KMS-11 (cell line): ENCODE measurements at regions not wholly inside any gene's neighbourhood (a gene's known extent, or its start where the extent isn't known, plus 50 kb on each side); places are given as distances from the start of the nearest gene placed in this dataset.

ENCODE experiments used
- H2AFZ ChIP-seq: fragments of 200-600 bp; sonication (generic); 2 replicates; pipeline ENCODE4 v1.6.1; 2016; ENCODE audit warnings: antibody characterized with exemption, mixed run types, low read depth
- H3K27ac ChIP-seq: fragments of 200-600 bp; sonication (generic); 2 replicates; pipeline ENCODE4 v1.6.1; 2016; ENCODE audit warnings: mild to moderate bottlenecking, mixed run types
- H3K27me3 ChIP-seq: fragments of 200-600 bp; sonication (generic); 2 replicates; pipeline ENCODE4 v1.6.1; 2017; ENCODE audit warnings: mild to moderate bottlenecking, low read depth, mixed run types, moderate library complexity; ENCODE audit not compliant: insufficient read depth
- H3K36me3 ChIP-seq: fragments of 200-600 bp; sonication (generic); 2 replicates; pipeline ENCODE4 v1.6.1; 2017; ENCODE audit warnings: mild to moderate bottlenecking, mixed run types; ENCODE audit not compliant: insufficient read depth
- H3K4me1 ChIP-seq: fragments of 200-600 bp; sonication (generic); 2 replicates; pipeline ENCODE4 v1.6.1; 2016; ENCODE audit warnings: mild to moderate bottlenecking, low read depth, mixed run types; ENCODE audit not compliant: poor library complexity, severe bottlenecking
- H3K4me2 ChIP-seq: fragments of 200-600 bp; sonication (generic); 2 replicates; pipeline ENCODE4 v1.7.0; 2016; ENCODE audit warnings: mild to moderate bottlenecking, mixed run types
- H3K4me3 ChIP-seq: fragments of 200-600 bp; sonication (generic); IDR thresholded peaks from 2 replicates; pipeline ENCODE4 v1.6.1; 2017; ENCODE audit warnings: low read depth, low read length, mixed read lengths; ENCODE audit not compliant: insufficient read depth
- H3K79me2 ChIP-seq: fragments of 200-600 bp; sonication (generic); 2 replicates; pipeline ENCODE4 v1.6.1; 2016; ENCODE audit warnings: low read depth, mixed run types; ENCODE audit not compliant: insufficient read depth
- H3K9ac ChIP-seq: fragments of 200-600 bp; sonication (generic); 2 replicates; pipeline ENCODE4 v1.6.1; 2016; ENCODE audit warnings: mild to moderate bottlenecking, mixed run types
- H4K20me1 ChIP-seq: fragments of 200-600 bp; sonication (generic); 2 replicates; pipeline ENCODE4 v1.6.1; 2016; ENCODE audit warnings: mild to moderate bottlenecking, mixed run types; ENCODE audit not compliant: insufficient read depth
- CTCF ChIP-seq: fragments of 200-600 bp; sonication (generic); conservative IDR thresholded peaks from 2 replicates; pipeline ENCODE4 v1.6.1; 2017; ENCODE audit warnings: low read depth, mild to moderate bottlenecking, antibody characterized with exemption, low read length, moderate library complexity, mixed read lengths

GRCh38 chr3:153042088-153042487 lies 119.9 kb upstream of the RAP2B start:
- TF ChIP-seq CTCF: no peak
- Histone ChIP-seq H4K20me1 (no peaks in the 10 kb centered on the region), H3K9ac (no peak overlapping the region), H3K27me3 (no peaks in the 10 kb centered on the region), H2AFZ (no peak overlapping the region), H3K4me1 (peaks cover 15% of the 10 kb centered on the region), H3K27ac (no peak overlapping the region), H3K36me3 (no peaks in the 10 kb centered on the region), H3K79me2 (no peaks in the 10 kb centered on the region), H3K4me2 (no peak overlapping the region), H3K4me3 (no peak overlapping the region)

- H2AFZ ChIP-seq: peak overlapping the region; percentile 60
- H3K27me3 ChIP-seq: no peaks in the 10 kb centered on the region
- H3K4me1 ChIP-seq: peaks cover 15% of the 10 kb centered on the region
- H3K4me2 ChIP-seq: peak overlapping the region; percentile 29; the same call in 1 of the 2 replicates
- H3K79me2 ChIP-seq: no peaks in the 10 kb centered on the region
- H4K20me1 ChIP-seq: no peaks in the 10 kb centered on the region
- TF ChIP-seq CTCF: no peak
- peak overlapping the region; percentile 51 for H3K4me3 ChIP-seq
- no peak overlapping the region for H3K9ac ChIP-seq
- no peak overlapping the region for H3K27ac ChIP-seq
- no peaks in the 10 kb centered on the region for H3K36me3 ChIP-seq
Observed at GRCh38 chr3:153043729-153044328, 118.2 kb upstream of the RAP2B start.

GRCh38 chr3:153045150-153045549 lies 116.9 kb upstream of the RAP2B start:
- Histone ChIP-seq H2AFZ (no peak overlapping the region), H3K4me1 (peaks cover 15% of the 10 kb centered on the region), H3K9ac (no peak overlapping the region), H3K36me3 (no peaks in the 10 kb centered on the region), H4K20me1 (no peaks in the 10 kb centered on the region), H3K4me2 (no peak overlapping the region), H3K27ac (no peak overlapping the region), H3K27me3 (no peaks in the 10 kb centered on the region), H3K79me2 (no peaks in the 10 kb centered on the region), H3K4me3 (no peak overlapping the region)
- TF ChIP-seq CTCF: no peak

- H4K20me1 ChIP-seq: no peaks in the 10 kb centered on the region
- H3K4me1 ChIP-seq: peaks cover 50% of the 10 kb centered on the region
- no peaks in the 10 kb centered on the region for H3K79me2 ChIP-seq
- no peak overlapping the region for H3K4me3 ChIP-seq
- H3K4me2 ChIP-seq: peak overlapping the region; percentile 89; the same call in 1 of the 2 replicates
- no peak overlapping the region for H3K9ac ChIP-seq
- H3K27me3 ChIP-seq: no peaks in the 10 kb centered on the region
- peak overlapping the region; percentile 88; the same call in 1 of the 2 replicates for H2AFZ ChIP-seq
- no peaks in the 10 kb centered on the region for H3K36me3 ChIP-seq
- H3K27ac ChIP-seq: no peak overlapping the region
- no peak for TF ChIP-seq CTCF
Observed at GRCh38 chr3:153050978-153051377, 111.0 kb upstream of the RAP2B start.
